SK-N-DZ (cell line): ENCODE measurements at regions not wholly inside any gene's neighbourhood (a gene's known extent, or its start where the extent isn't known, plus 50 kb on each side); places are given as distances from the start of the nearest gene placed in this dataset.
"Not testable (repeated sequence)": the region's sequence is repeated elsewhere in the genome, so short reads cannot be mapped to it uniquely, and the experiment has no call there.

Experiments used
- DNase-seq: peaks from one replicate; pipeline ENCODE4 v3.0.0-alpha.2; 2015; ENCODE audit warnings: low spot score

DNA sequence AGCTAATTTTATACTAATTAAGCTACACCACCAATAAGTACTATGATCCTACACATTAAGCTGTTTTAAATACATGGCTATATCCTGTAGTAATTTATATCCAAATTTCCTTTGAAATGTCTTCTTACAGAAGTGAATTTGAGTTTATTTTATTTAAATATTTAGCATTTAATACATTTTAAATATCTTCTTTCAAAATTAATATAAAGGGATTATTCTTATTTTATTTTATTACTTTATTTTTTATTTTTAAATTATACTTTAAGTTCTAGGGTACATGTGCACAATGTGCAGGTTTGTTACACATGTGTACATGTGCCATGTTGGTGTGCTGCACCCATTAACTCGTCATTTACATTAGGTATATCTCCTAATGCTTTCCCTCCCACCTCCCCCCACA lies 310.9 kb upstream of the IZUMO3 start:
- DNase-seq, result not testable (repeated sequence)

DNA sequence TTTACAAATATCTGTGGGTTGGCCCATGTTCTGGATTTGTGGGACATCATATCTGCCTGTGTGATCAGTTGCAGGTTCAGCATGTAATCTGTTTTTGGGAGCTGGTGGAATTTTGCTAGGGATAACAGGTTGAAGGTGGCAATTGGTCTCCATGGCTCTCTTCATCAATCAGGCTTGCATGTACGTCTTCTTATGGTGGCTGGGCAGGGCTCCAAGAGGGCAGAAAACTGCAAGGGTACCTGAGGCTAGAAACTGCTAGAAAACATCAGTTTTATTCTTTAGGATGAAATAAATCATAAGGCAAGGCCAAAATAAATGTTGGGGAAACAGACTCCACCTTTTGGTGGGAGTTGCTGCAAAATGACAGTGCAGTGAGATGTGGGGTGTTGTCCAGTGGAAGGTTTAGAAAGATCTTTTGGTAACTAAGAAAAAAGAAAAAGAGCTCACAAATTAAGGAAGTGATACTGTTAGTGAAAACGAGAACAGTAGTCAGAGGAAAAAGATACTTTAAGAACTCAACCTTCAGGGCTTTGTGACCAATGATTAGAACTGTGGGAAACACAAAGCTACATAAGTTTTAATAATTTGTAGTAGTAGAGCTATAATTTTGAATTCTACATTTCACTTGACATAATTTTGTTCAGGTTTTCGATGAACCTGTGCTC lies 300.7 kb upstream of the IZUMO3 start:
- DNase-seq, result no peak

DNA sequence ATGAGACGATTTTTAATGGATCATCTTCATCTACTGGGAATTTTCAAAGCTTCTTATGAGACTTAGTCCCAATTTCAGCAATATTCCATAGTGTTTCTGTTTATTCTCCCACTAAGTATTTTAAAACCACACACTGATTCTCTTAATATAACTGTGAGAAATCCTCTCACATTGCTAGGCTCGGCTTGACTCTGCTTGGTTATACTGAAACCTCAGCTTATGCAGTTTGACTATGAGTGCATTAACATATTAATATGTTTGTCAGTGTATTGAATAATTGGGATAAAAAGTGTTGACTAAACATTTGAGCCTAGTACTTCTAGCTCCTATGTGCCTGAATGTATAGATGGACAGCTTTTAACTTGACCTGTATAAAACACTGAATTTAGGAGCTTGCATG lies 298.5 kb upstream of the IZUMO3 start:
- DNase-seq, result no peak

DNA sequence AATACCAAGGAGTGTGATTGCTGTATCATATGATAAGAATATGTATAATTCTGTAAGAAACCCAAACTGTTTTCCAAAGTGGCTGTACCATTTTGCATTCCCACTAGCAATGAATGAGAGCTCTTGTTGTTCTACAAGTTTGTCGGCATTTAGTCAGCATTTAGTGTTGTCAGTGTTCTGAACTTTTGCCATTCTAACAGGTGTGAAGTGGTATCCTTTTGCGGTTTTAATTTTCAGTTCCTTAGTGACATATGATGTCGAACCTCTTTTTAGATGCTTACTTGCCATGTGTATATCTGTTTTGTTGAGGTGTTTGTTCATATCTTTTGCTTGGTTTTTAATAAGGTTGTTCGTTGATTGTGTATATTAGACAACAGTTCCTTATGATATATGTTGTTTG lies 296.3 kb upstream of the IZUMO3 start:
- no peak for DNase-seq

DNA sequence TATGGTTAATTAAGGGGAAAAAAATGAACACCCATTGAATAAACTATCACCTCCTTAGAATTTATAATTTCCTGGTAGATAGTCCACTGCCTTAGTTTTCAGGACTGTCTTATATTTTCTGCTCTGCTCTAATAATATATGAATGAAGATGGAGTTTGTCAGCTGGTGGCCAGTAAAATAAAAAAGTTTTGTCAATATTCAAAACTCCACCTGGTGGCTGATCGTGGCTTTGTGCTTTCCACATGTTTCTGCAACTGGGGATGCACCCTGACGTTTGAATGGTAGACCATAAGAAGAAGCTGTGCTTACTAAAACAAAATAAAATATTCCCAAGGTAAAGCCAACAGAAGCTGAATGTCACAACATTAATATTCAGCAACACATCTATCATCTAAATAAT lies 286.6 kb upstream of the IZUMO3 start:
- no peak for DNase-seq

DNA sequence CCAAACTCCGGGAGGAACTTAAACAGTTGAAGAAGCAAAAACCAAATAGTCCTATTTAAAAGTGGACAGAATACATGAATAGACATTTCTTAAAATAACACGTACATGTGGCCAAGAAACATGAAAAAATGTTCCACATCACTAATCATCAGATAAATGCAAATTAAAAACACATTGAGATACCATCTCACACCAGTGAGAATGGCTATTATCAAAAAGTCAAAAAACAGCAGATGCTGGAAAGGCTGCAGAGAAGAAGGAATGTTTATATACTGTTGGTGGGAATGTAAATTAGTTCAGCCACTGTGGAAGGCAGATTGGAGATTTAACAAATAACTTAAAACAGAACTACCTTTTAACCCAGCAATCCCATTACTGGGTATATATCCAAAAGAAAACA lies 283.0 kb upstream of the IZUMO3 start:
- peak; percentile 8 for DNase-seq

DNA sequence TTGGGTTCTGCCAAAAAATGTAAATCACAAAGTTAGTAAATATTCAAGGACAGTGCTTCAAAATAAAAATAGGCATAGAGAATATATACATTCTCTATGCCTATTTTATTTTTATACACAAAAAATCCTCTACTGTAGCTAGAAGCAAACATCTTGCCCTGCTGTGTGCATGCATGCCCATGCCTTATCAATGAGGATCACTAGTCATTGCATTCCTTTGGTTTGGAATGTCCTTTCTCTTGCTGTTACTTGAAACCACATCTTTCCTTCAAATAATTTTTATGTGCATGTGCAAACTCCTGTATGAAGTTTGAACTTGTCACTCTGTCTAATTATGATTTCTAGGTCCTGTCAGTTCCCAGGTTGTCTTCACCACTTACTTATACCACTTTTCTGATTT lies 278.9 kb upstream of the IZUMO3 start:
- no peak for DNase-seq

DNA sequence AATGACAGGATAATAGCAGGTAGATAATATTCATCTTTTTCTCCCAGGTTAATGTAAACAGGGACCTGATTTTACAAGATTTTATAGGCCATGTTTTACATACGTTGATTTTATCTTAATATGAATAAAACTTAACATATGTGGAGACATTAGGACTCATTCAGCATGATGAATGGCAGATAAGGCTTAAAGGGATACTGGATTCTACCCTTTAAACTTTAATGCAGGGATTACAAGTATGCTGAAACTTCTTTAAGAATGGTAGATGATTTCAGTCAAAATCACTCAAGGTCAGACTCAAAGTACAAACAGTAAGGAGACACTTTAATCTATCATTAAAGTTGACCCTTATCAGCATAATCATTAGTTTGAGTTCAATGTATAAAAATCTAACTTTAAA lies 274.5 kb upstream of the IZUMO3 start:
- DNase-seq, result no peak

DNA sequence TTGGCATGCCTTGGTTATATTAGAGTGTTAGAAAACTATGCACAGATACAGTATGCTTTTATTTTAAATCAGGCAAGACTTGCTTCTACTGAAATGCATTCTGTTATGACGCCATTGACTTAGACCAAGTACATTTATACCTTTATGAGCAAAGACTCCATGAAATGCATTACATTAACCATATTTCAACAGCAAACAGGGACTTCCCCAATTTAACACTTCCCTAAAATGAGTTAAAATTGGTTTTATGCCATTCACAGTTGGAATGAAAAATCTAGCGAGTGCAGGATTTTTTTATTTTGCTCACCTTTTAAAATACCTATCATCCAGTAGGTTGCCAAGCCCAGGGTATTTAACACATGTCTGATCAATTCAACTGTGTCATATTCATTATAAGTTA lies 272.1 kb upstream of the IZUMO3 start:
- DNase-seq, result no peak

DNA sequence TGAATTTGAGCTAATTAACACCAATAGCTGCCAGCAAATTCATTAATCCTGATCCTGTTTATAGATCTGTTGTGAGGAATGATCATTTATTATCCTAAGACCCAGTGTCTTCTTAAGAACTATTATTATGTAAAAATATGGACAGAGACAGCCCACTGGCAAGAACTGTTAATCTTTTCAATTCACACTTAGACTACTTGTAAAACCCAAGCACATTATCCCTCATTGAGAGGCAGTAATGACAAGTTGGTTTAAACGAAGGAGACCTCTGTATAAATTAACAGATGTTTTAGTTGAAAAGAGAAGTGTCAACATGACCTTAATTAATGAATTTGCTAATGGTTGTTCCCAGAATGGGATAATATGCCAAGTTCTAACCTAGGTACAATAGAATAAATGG lies 270.3 kb upstream of the IZUMO3 start:
- no peak for DNase-seq

DNA sequence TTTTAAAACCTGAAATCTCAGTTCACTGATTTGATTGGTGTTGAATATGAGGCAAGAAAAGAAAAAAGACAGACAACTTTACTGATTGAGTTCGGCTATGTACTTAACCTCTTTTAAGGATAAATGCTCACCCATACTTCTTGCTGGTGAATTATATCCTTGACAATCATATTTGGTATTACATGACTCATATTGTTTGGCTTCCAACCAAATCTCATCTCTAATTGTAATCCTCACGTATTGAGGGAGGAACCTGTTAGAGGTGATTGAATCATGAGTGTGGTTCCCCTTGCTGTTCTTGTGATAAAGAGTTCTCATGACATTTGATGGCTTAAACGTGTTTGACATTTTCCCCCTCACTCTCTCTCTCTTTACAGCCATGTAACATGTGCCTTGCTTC lies 255.6 kb upstream of the IZUMO3 start:
- DNase-seq, result no peak

DNA sequence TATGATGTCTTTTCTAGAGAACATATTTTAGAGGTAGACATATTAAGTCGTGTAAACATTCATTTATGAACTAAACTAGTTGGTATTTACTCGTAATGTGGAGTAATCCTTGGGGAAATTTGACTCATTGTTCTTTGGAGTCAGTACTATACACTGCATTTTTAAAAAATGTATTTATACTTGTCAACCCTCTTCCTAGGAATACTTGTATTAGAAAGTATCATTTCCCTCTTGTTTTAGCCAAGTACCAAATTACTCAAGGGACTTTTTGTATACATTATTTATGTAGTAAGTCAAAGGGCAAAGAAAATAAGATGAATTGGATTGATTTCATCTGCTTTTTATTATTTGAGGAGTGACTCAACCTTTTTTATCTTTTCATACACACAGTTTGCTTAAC lies 248.1 kb upstream of the IZUMO3 start:
- no peak for DNase-seq

DNA sequence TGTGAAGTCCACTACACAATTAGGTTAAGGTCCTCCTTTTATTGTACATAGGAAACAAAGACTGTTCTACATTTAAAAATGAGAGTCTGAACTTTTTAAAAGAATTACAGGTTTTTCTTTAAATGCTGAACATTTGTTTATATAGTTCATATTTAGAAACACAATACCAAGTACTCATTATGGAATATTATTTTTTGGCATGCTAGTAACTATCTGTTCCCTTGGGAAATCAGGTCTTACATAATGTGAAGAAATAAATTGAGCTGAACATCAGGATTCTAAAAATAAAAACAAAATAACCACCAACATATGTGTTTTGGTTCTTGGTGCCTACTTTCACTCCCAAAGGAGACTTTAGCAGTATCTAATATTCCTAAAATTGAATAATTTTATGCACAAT lies 230.5 kb upstream of the IZUMO3 start:
- DNase-seq, result no peak

DNA sequence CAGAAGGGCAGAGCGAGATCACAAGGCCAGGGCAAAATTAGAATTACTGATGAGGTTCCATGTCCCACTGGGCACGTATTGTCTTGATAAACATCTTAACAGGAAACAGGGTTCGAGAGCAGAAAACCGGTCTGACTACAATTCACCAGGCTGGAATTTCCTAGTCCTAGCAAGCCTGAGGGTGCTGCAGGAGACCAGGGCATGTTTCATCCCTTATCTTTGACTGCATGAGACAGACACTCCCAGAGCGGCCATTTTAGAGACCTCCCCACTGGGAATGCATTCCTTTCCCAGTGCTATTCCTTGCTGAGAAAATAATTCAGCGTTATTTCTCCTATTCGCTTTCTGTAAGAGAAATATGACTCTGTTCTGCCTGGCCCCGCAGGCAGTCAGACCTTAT lies 228.5 kb upstream of the IZUMO3 start:
- DNase-seq, result peak; percentile 0

DNA sequence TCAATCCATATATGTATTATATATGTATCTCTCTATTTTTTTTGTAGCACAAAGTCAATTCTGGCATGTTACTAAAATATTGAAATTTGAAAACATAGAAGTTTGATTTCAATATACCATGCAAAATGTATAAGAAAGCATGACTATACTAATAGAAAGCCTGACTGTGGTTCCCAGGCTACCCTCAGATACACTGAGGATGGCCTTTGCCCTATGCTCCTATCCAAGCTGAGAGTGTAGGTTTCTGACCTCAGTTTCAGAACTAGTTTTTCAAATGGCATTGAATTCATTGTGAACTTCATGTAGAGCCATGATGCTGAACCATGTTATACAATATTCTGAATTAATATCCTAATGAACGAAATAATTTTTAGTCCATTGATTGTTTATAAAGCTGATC lies 220.4 kb upstream of the IZUMO3 start:
- DNase-seq, result no peak

DNA sequence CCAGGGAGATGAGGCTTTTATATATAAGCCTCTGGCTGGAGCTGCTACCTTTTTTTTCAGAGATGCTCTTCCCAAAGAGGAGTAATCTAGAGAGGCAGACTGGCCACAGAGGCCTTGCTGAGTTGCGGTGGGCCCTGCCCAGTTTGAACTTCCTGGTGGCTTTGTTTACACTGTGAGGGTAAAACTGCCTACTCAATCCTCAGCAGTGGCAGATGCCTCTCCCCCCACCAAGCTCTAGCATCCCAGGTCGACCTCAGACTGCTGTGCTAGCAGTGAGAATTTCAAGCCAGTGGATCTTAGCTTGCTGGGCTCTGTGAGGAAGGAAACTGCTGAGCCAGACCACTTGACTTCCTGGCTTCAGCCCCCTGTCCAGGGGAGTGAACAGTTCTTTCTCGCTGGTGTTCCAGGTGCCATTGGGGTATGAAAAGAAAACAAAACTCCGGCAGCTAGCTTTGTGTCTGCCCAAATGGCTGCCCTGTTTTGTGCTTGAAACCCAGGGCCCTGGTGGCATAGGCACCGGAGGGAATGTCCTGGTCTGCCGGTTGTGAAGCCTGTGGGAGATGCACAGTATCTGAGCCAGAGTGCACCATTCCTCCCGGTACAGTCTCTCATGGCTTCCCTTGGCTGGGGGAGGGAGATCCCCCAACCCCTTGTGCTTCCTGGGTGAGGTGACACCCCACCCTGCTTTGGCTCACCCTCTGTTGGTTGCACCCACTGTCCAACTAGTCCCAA lies 219.5 kb upstream of the IZUMO3 start:
- no peak for DNase-seq

DNA sequence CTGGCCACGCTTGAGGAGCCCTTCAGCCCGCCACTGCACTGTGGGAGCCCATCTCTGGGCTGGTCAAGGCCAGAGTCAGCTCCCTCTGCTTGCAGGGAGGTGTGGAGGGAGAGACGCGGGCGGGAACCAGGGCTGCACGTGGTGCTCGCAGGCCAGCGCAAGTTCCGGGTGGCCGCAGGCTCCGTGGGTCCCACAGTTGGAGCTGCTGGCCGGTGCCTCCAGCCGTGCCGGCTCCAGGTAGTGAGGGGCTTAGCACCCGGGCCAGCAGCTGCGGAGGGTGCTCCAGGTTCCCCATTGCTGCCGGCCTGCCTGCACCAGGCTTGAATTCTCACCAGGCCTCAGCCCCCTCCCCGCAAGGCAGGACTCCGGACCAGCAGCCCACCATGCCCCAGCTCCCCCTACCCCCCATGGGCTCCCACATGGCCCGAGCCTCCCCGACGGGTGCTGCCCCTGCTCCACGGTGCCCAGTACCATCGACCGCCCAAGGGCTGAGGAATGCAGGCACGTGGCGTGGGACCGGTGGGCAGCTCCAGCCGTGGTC lies 192.8 kb upstream of the IZUMO3 start:
- DNase-seq, result no peak

DNA sequence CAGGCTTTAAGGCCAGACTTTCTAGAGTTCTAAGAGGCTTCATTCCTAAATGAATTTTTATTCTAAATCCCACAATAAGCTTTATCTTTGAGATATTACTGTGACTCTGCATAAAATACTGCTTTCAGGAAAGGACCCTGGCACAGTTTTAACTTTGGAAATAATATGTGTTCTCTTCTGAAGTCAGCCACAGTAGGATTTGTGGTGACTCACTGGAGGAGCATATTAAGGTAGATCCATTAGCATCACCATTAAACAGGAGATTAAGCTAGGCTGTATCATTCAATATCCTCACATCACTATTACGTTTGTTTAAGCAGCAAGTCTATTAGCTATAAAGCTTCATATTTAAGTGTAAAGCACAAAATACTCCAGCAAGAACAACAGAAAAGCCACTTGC lies 186.1 kb upstream of the IZUMO3 start:
- DNase-seq, result no peak

DNA sequence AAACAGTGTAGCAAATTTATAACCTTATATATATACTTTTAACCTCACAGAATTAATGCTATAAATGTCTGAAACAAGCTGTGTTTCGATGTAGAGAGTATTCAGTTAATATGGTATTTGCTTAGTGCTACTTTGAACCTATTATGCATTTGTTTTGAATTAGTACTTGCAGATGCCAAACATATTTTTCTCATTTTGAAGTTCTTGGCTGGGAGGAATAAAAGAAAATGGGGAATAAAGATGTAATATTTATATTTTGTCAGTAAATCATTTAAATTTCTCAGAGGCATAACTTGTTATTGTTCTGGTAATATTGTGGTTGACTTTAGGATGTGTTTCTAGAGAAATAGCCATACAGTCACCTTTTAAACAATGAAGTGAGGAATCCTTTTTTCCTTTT lies 175.9 kb upstream of the IZUMO3 start:
- no peak for DNase-seq

DNA sequence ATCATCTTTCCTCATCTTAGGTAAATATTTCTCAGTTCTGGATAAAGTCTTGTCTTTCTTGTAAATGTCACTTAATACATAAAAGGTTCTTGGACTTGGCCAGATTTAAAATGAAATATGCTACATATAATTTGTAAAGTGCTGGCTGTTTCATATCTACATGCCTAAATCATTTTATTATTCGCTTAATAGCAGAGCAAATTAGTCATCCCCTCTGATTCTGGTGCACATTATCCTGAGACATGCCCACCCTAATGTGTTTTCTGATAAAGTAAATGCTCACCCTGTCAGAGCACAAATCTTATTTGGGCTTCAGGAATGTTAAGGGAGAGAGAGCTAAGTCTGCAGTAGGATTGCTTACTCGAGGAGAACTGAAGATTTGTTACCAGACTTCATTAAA lies 166.5 kb upstream of the IZUMO3 start:
- DNase-seq, result peak; percentile 68

DNA sequence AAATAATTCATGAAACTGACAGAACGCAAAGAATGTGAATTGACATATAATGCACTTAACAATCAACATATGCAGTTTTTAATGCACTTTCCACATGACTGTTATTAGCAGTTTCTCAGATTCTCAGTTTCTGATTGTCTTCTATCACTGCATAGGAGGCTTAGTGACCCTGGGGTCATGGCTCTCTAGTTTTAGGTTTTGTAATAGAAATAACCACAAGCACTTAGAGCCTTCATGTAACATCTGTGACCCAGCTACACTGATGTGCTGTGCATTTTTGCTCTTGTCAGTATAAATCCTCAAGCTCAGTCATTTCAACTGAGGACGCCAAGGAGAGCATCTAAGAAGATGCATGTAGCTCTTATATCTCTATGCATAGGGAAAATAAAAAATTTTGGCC lies 163.1 kb upstream of the IZUMO3 start:
- no peak for DNase-seq

DNA sequence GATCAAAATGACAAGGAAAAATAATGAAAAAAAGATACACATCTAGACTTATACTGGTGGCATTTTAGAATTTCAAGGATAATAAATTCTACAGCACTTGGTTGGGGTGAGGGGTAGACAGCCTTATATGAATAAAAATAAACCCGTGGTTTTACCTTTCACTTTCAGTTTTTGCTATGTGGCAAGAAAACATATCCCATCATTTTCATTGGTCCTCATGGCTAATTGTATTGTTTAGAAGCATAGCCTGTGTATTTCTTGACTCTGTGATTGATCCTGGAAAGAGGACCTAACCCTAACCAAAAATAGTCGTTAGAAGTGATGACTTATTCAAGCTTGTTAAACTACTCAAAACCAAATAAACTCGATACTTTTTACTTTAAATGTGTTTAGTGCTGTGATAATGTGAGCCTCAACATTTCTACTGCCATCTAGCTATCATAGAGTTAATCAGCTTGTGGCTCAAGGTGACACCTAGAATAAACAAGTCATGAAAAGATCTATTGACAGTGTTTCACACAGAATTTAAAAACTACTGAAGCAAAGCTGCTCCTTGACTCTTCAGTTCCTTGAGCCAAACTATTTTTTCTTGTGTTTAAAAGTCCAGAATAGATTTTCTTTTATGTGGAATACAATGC lies 153.3 kb upstream of the IZUMO3 start:
- no peak for DNase-seq

DNA sequence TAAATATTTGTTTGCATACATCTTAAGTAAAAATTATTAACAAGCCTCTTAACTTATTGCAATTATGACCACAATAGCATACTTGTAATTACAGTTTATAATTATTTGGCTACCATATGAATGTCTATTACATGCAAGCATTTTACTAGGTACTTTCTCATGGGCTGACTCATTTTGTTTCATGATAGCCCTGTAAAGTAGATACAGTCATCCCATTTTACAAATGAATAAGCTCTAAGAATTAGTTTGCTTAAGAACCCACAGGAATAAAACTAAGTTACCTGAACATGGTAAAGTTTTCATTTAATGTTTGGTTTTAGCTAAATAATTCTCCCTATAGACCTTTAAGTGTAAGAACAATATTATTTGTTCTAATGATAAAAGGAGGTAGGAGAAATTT lies 126.6 kb upstream of the IZUMO3 start:
- DNase-seq, result no peak
